Osteocyte (in vitro differentiated cells): ENCODE measurements at regions not wholly inside any gene's neighbourhood (a gene's known extent, or its start where the extent isn't known, plus 50 kb on each side); places are given as distances from the start of the nearest gene placed in this dataset.

Experiments
- DNase-seq: peaks from one replicate; pipeline ENCODE4 v3.0.0; 2021; ENCODE audit warnings: mixed read lengths; ENCODE audit not compliant: unreplicated experiment; ENCODE audit errors: extremely low spot score
- H3K27ac Mint-ChIP-seq: one replicate; pipeline ENCODE4 v1.8.0; 2021; ENCODE audit warnings: mild to moderate bottlenecking, mixed read lengths; ENCODE audit not compliant: unreplicated experiment
- H3K27me3 Mint-ChIP-seq: one replicate; pipeline ENCODE4 v1.8.0; 2021; ENCODE audit warnings: mixed read lengths; ENCODE audit not compliant: unreplicated experiment
- H3K36me3 Mint-ChIP-seq: one replicate; pipeline ENCODE4 v1.8.0; 2021; ENCODE audit warnings: mixed read lengths; ENCODE audit not compliant: unreplicated experiment
- H3K4me1 Mint-ChIP-seq: one replicate; pipeline ENCODE4 v1.8.0; 2021; ENCODE audit warnings: mixed read lengths; ENCODE audit not compliant: unreplicated experiment
- H3K4me3 Mint-ChIP-seq: one replicate; pipeline ENCODE4 v1.8.0; 2021; ENCODE audit warnings: mild to moderate bottlenecking, moderate library complexity, mixed read lengths; ENCODE audit not compliant: unreplicated experiment
- H3K9me3 Mint-ChIP-seq: one replicate; pipeline ENCODE4 v1.8.0; 2021; ENCODE audit warnings: mixed read lengths; ENCODE audit not compliant: unreplicated experiment
- TF ChIP-seq, protein P1 (sequence below): fragments of 200-600 bp; sonication (generic); IDR thresholded peaks from 2 replicates; pipeline ENCODE4 v1.5.0; 2021; ENCODE audit warnings: antibody characterized with exemption, mild to moderate bottlenecking, moderate library complexity

GRCh38 chrX:122076241-122076640 is 1028.8 kb downstream of the GLUD2 start:
- Mint-ChIP-seq H3K27me3 (no peaks in the 10 kb centered on the region), H3K36me3 (no peaks in the 10 kb centered on the region), H3K27ac (no peak overlapping the region), H3K9me3 (peaks cover 48% of the 10 kb centered on the region), H3K4me3 (no peak overlapping the region), H3K4me1 (no peaks in the 10 kb centered on the region)
- TF ChIP-seq, protein P1, sequence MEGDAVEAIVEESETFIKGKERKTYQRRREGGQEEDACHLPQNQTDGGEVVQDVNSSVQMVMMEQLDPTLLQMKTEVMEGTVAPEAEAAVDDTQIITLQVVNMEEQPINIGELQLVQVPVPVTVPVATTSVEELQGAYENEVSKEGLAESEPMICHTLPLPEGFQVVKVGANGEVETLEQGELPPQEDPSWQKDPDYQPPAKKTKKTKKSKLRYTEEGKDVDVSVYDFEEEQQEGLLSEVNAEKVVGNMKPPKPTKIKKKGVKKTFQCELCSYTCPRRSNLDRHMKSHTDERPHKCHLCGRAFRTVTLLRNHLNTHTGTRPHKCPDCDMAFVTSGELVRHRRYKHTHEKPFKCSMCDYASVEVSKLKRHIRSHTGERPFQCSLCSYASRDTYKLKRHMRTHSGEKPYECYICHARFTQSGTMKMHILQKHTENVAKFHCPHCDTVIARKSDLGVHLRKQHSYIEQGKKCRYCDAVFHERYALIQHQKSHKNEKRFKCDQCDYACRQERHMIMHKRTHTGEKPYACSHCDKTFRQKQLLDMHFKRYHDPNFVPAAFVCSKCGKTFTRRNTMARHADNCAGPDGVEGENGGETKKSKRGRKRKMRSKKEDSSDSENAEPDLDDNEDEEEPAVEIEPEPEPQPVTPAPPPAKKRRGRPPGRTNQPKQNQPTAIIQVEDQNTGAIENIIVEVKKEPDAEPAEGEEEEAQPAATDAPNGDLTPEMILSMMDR, result no peak
- no peak for DNase-seq

DNA sequence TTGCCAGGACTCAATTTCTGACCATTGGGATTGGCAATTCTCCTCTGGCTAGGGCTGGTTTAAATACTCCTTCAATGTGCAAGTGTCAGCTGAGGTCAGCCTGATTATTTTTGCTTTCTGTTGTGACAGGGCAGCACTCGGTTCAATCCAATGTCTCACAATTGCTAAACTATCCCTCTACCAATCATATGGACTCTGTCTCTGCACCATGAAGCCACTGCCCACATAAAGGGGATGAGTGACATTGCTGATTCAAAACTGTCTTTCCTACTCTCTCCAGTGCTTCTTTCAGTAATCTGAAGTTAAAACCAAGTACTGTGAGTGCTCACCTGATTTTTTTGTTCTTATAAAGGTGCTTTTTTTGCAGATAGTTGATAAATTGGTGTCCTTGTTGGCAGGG is 1030.7 kb downstream of the GLUD2 start:
- no peak for DNase-seq
- no peaks in the 10 kb centered on the region for H3K36me3 Mint-ChIP-seq
- H3K4me3 Mint-ChIP-seq, result no peak overlapping the region
- no peaks in the 10 kb centered on the region for H3K4me1 Mint-ChIP-seq
- H3K27me3 Mint-ChIP-seq, result no peaks in the 10 kb centered on the region
- TF ChIP-seq, protein P1, result no peak
- no peak overlapping the region for H3K27ac Mint-ChIP-seq
- H3K9me3 Mint-ChIP-seq, result peaks cover 43% of the 10 kb centered on the region

- Mint-ChIP-seq H3K27ac (no peak overlapping the region), H3K4me3 (no peak overlapping the region), H3K27me3 (no peaks in the 10 kb centered on the region), H3K9me3 (peaks cover 44% of the 10 kb centered on the region), H3K36me3 (no peaks in the 10 kb centered on the region), H3K4me1 (peaks cover 3% of the 10 kb centered on the region)
- DNase-seq, result no peak
- TF ChIP-seq, protein P1, result no peak
Observed at GRCh38 chrX:122087341-122087740, 1039.9 kb downstream of the GLUD2 start.

GRCh38 chrX:122091571-122091970 is 1044.2 kb downstream of the GLUD2 start:
- H3K27me3 Mint-ChIP-seq, result no peaks in the 10 kb centered on the region
- TF ChIP-seq, protein P1, result no peak
- no peak for DNase-seq
- no peak overlapping the region for H3K27ac Mint-ChIP-seq
- peaks cover 3% of the 10 kb centered on the region for H3K4me1 Mint-ChIP-seq
- H3K9me3 Mint-ChIP-seq, result peaks cover 41% of the 10 kb centered on the region
- H3K4me3 Mint-ChIP-seq, result no peak overlapping the region
- no peaks in the 10 kb centered on the region for H3K36me3 Mint-ChIP-seq

DNA sequence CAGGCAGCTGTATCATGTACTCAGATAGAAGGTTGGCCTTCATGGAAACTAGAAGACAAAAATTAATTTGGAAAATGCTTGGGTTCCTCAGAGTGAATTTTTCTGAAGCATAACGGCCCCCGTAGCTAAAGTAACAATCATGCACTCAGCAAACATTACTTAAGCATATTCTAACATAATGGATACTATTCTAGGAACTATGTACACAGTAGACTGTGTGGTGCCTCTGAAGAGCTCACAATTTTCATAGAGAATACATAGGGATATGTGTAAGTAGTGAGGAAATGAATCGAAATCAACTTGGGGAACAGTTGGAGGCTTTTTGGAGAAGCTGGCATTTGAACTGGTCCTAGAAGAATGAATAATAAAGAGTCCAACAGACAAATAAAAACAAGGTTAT is 1045.0 kb downstream of the GLUD2 start:
- H3K36me3 Mint-ChIP-seq, result no peaks in the 10 kb centered on the region
- no peak overlapping the region for H3K27ac Mint-ChIP-seq
- H3K4me1 Mint-ChIP-seq, result no peaks in the 10 kb centered on the region
- DNase-seq, result no peak
- peaks cover 43% of the 10 kb centered on the region for H3K9me3 Mint-ChIP-seq
- H3K4me3 Mint-ChIP-seq, result no peak overlapping the region
- H3K27me3 Mint-ChIP-seq, result no peaks in the 10 kb centered on the region
- TF ChIP-seq, protein P1, result no peak
